ENCODE measurements at regions not wholly inside any gene's neighbourhood (a gene's known extent, or its start where the extent isn't known, plus 50 kb on each side); places are given as distances from the start of the nearest gene placed in this dataset.

- TF ChIP-seq, protein P1, sequence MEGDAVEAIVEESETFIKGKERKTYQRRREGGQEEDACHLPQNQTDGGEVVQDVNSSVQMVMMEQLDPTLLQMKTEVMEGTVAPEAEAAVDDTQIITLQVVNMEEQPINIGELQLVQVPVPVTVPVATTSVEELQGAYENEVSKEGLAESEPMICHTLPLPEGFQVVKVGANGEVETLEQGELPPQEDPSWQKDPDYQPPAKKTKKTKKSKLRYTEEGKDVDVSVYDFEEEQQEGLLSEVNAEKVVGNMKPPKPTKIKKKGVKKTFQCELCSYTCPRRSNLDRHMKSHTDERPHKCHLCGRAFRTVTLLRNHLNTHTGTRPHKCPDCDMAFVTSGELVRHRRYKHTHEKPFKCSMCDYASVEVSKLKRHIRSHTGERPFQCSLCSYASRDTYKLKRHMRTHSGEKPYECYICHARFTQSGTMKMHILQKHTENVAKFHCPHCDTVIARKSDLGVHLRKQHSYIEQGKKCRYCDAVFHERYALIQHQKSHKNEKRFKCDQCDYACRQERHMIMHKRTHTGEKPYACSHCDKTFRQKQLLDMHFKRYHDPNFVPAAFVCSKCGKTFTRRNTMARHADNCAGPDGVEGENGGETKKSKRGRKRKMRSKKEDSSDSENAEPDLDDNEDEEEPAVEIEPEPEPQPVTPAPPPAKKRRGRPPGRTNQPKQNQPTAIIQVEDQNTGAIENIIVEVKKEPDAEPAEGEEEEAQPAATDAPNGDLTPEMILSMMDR (IDR thresholded peaks at IDR 0.05), result no peak
- TF ChIP-seq POLR2A (IDR thresholded peaks at IDR 0.05), result no peak
These were observed 72.3 kb upstream of the XYLT1 start for GRCh38 chr16:17543073-17543472.
